ENCODE measurements at regions not wholly inside any gene's neighbourhood (a gene's known extent, or its start where the extent isn't known, plus 50 kb on each side); places are given as distances from the start of the nearest gene placed in this dataset.

DNA sequence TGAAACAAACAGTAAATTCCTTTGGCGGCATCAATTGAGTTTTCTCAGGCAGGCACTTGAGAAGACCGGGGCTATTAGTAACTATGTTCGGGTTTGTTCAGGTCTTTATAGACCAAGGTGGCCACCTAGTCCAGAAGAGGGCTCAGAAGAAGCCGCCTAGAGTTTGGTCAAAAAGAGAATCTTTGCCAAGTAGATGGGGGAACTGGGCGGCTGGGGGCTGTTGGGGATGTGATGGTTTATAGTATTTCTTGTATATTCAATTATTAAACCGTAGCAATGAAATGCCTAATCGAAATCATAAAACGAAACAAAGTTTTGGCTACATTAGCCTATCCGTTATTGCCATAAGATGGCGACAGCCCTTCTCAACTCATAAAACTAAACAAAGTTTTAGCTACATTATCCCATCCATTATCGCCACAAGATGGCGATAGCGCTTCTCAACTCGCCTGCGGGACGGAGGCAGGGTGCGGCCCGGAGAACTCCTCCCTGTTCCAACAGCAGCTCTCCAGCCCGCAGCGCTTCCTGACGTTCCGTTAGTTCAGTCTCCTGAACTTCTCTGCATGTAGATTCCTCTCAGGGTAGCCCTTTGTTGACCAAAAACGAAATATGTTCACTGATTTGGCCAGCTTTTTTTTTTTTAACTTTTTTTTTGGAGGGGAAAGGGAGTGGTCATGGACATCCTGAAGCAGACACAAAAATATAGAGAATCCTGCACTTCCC lies 120.5 kb upstream of the PRSS16 start:
- TF ChIP-seq, protein P1, sequence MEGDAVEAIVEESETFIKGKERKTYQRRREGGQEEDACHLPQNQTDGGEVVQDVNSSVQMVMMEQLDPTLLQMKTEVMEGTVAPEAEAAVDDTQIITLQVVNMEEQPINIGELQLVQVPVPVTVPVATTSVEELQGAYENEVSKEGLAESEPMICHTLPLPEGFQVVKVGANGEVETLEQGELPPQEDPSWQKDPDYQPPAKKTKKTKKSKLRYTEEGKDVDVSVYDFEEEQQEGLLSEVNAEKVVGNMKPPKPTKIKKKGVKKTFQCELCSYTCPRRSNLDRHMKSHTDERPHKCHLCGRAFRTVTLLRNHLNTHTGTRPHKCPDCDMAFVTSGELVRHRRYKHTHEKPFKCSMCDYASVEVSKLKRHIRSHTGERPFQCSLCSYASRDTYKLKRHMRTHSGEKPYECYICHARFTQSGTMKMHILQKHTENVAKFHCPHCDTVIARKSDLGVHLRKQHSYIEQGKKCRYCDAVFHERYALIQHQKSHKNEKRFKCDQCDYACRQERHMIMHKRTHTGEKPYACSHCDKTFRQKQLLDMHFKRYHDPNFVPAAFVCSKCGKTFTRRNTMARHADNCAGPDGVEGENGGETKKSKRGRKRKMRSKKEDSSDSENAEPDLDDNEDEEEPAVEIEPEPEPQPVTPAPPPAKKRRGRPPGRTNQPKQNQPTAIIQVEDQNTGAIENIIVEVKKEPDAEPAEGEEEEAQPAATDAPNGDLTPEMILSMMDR (IDR thresholded peaks at IDR 0.05; ENCODE audit: insufficient read depth, low read length, poor library complexity, severe bottlenecking), result peak; percentile 95
- TF ChIP-seq EZH2phosphoT487 (conservative IDR thresholded peaks at IDR 0.05; ENCODE audit: low read length), result no peak
